Fibroblast of pulmonary artery (primary cell): ENCODE measurements at regions not wholly inside any gene's neighbourhood (a gene's known extent, or its start where the extent isn't known, plus 50 kb on each side); places are given as distances from the start of the nearest gene placed in this dataset.
"Not testable (repeated sequence)": the region's sequence is repeated elsewhere in the genome, so short reads cannot be mapped to it uniquely, and the experiment has no call there.

Source experiments
- DNase-seq: peaks from one replicate; pipeline ENCODE4 v3.0.0-alpha.2; 2010; ENCODE audit warnings: low read depth
- H3K4me3 ChIP-seq: replicated peaks from 2 replicates; pipeline ENCODE4 v1.5.1; 2011; ENCODE audit warnings: low read depth, mild to moderate bottlenecking, control low read depth, low read length, moderate library complexity
- CTCF ChIP-seq: IDR thresholded peaks from 2 replicates; pipeline ENCODE4 v1.5.1; 2011; ENCODE audit warnings: mild to moderate bottlenecking, control low read depth, low read length, inconsistent platforms; ENCODE audit errors: missing control alignments

GRCh38 chr1:78726686-78727085 is 77.1 kb downstream of the IFI44 start:
- TF ChIP-seq CTCF: no peak
- H3K4me3 ChIP-seq: no peak overlapping the region
- DNase-seq: peak; percentile 36

GRCh38 chr1:78728359-78728758 is 78.7 kb downstream of the IFI44 start:
- no peak overlapping the region for H3K4me3 ChIP-seq
- no peak for TF ChIP-seq CTCF

GRCh38 chr1:78730054-78730453 is 80.4 kb downstream of the IFI44 start:
- TF ChIP-seq CTCF: no peak
- no peak overlapping the region for H3K4me3 ChIP-seq
- DNase-seq: no peak

More at GRCh38 chr1:78728359-78728758, 78.7 kb downstream of the IFI44 start:
- no peak for DNase-seq

GRCh38 chr1:78731674-78732073 is 82.0 kb downstream of the IFI44 start:
- no peak for TF ChIP-seq CTCF
- no peak overlapping the region for H3K4me3 ChIP-seq
- DNase-seq: no peak

GRCh38 chr1:78737241-78737640 is 87.6 kb downstream of the IFI44 start:
- DNase-seq: no peak
- H3K4me3 ChIP-seq: no peak overlapping the region
- no peak for TF ChIP-seq CTCF

GRCh38 chr1:78743626-78744025 is 94.0 kb downstream of the IFI44 start:
- TF ChIP-seq CTCF: peak; percentile 32
- H3K4me3 ChIP-seq: no peak overlapping the region
- DNase-seq: peak; percentile 44

- DNase-seq: no peak
- TF ChIP-seq CTCF: no peak
- H3K4me3 ChIP-seq: no peak overlapping the region
These were observed 95.5 kb downstream of the IFI44 start for GRCh38 chr1:78745111-78745510.

- not testable (repeated sequence) for DNase-seq, H3K4me3 ChIP-seq
These were observed 104.0 kb downstream of the IFI44 start for GRCh38 chr1:78753679-78754078.
